ENCODE measurements at regions not wholly inside any gene's neighbourhood (a gene's known extent, or its start where the extent isn't known, plus 50 kb on each side); places are given as distances from the start of the nearest gene placed in this dataset.

GRCh38 chr17:68101987-68102314 lies 66.4 kb downstream of the KPNA2 start (continued):
- no peak for TF ChIP-seq FOXC1 (CRISPR knock-in tag; IDR thresholded peaks at IDR 0.05; ENCODE audit: borderline replicate concordance)
- TF ChIP-seq ZNF280B (CRISPR knock-in tag; IDR thresholded peaks at IDR 0.05; ENCODE audit: borderline replicate concordance) = no peak
- TF ChIP-seq KAT2B (IDR thresholded peaks at IDR 0.05; ENCODE audit: borderline replicate concordance, low read depth, low read length) = no peak
- TF ChIP-seq SIX1 (CRISPR knock-in tag; IDR thresholded peaks at IDR 0.05; ENCODE audit: borderline replicate concordance) = no peak
- no peak for TF ChIP-seq BORCS8-MEF2B (CRISPR knock-in tag; IDR thresholded peaks at IDR 0.05)
- 0 out of 2 replicates have a peak, but pooled peaks have one; percentile 3 for TF ChIP-seq ZBED4 (CRISPR knock-in tag; IDR thresholded peaks at IDR 0.05; ENCODE audit: borderline replicate concordance)
- TF ChIP-seq ZNF777 (CRISPR knock-in tag; IDR thresholded peaks at IDR 0.05) = no peak; the same call in 1 of the 2 replicates
- TF ChIP-seq TMF1 (CRISPR knock-in tag; IDR thresholded peaks at IDR 0.05; ENCODE audit: low read depth) = no peak
- no peak for TF ChIP-seq ZNF160 (CRISPR knock-in tag; IDR thresholded peaks at IDR 0.05)
- TF ChIP-seq ZFP37 (CRISPR knock-in tag; IDR thresholded peaks at IDR 0.05; ENCODE audit: borderline replicate concordance) = no peak
- TF ChIP-seq ZNF329 (CRISPR knock-in tag; IDR thresholded peaks at IDR 0.05; ENCODE audit: low read depth) = no peak
- no peak for TF ChIP-seq CREB3 (CRISPR knock-in tag; IDR thresholded peaks at IDR 0.05)
- no peak for TF ChIP-seq KDM6A (CRISPR knock-in tag; IDR thresholded peaks at IDR 0.05; ENCODE audit: low read depth)
- TF ChIP-seq ZBTB37 (CRISPR knock-in tag; IDR thresholded peaks at IDR 0.05) = no peak
- no peak for TF ChIP-seq ZBTB7A (CRISPR knock-in tag; IDR thresholded peaks at IDR 0.05)
- no peak for TF ChIP-seq ZKSCAN5 (CRISPR knock-in tag; IDR thresholded peaks at IDR 0.05)
- TF ChIP-seq ZNF605 (CRISPR knock-in tag; IDR thresholded peaks at IDR 0.05) = no peak
- TF ChIP-seq SMAD3 (CRISPR knock-in tag; IDR thresholded peaks at IDR 0.05) = no peak
- no peak for TF ChIP-seq ZNF281 (CRISPR knock-in tag; IDR thresholded peaks at IDR 0.05; ENCODE audit: borderline replicate concordance)
- no peak for TF ChIP-seq SP140L (CRISPR knock-in tag; IDR thresholded peaks at IDR 0.05; ENCODE audit: borderline replicate concordance)
- TF ChIP-seq NFKB2 (CRISPR knock-in tag; IDR thresholded peaks at IDR 0.05; ENCODE audit: borderline replicate concordance) = no peak

All from HepG2 (cell line).